ENCODE measurements at regions not wholly inside any gene's neighbourhood (a gene's known extent, or its start where the extent isn't known, plus 50 kb on each side); places are given as distances from the start of the nearest gene placed in this dataset.

- TF ChIP-seq ZNF592 (IDR thresholded peaks at IDR 0.05), result no peak
- TF ChIP-seq SMAD1 (IDR thresholded peaks at IDR 0.05; ENCODE audit: low read depth, partially characterized antibody), result no peak
- no peak for TF ChIP-seq SP1 (IDR thresholded peaks at IDR 0.05; ENCODE audit: low read depth, low read length)
- no peak for TF ChIP-seq MAX (IDR thresholded peaks at IDR 0.05; ENCODE audit: low read depth, low read length)
- no peak for TF ChIP-seq PML (IDR thresholded peaks at IDR 0.05; ENCODE audit: low read length)
- no peak for TF ChIP-seq BHLHE40 (IDR thresholded peaks at IDR 0.05; ENCODE audit: borderline replicate concordance in 1 of 2, low read depth in 2 of 2, low read length in 1 of 2)
Measured at GRCh38 chr5:3333105-3333504, 262.5 kb upstream of the IRX1 start (continued).

- intact Hi-C loops (cut with micrococcal nuclease; ENCODE audit: unreplicated experiment), result no loop called here
- DNase-seq (ENCODE audit: low read depth, low spot score), result no peak
- no peaks in the 10 kb centered on the region for H3K79me2 ChIP-seq (ENCODE audit: control insufficient read depth, insufficient read depth, low read length)
- CTCF ChIA-PET, result no interaction called here
- in situ Hi-C loops (cut with MboI), result no loop called here
- no peak overlapping the region for H3K27ac ChIP-seq (ENCODE audit: control insufficient read depth, insufficient read depth)
- H4K20me1 ChIP-seq (ENCODE audit: control insufficient read depth, insufficient read depth), result no peaks in the 10 kb centered on the region
- H3K4me1 ChIP-seq (ENCODE audit: control insufficient read depth, insufficient read depth, low read length), result no peaks in the 10 kb centered on the region
- no peaks in the 10 kb centered on the region; the same call in 2 of the 3 replicates for H3K9me3 ChIP-seq (replicated peaks; ENCODE audit: control insufficient read depth, insufficient read depth, low read length)
- SMC1A ChIA-PET (ENCODE audit: uncharacterized antibody, unreplicated experiment), result no interaction called here
- no peaks in the 10 kb centered on the region for H3K36me3 ChIP-seq (ENCODE audit: control insufficient read depth in 2 of 2, insufficient read depth in 2 of 2, low read length in 1 of 2)
- POLR2A ChIA-PET, result no interaction called here
- H3K27me3 ChIP-seq (replicated peaks in 1 of 2; ENCODE audit: control insufficient read depth in 2 of 2, insufficient read depth in 2 of 2, low read length in 1 of 2), result no peaks in the 10 kb centered on the region
- H2AFZ ChIP-seq (ENCODE audit: control insufficient read depth, low read depth, low read length), result no peak overlapping the region
- TF ChIP-seq KAT2A (conservative IDR thresholded peaks at IDR 0.05; ENCODE audit: control insufficient read depth, low read depth, low read length) (no peak), SPI1 (IDR thresholded peaks at IDR 0.05; ENCODE audit: borderline replicate concordance, insufficient read depth, low read depth, low read length) (no peak), RAD21 (IDR thresholded peaks at IDR 0.05; ENCODE audit: insufficient read depth, low read depth, low read length) (no peak), NFIC (IDR thresholded peaks at IDR 0.05; ENCODE audit: low read depth, low read length) (no peak), SREBF2 (IDR thresholded peaks at IDR 0.05; ENCODE audit: low read length) (no peak), POLR2AphosphoS2 (IDR thresholded peaks at IDR 0.05; ENCODE audit: low read depth, low read length) (no peak), PKNOX1 (IDR thresholded peaks at IDR 0.05) (no peak), NR2F1 (conservative IDR thresholded peaks at IDR 0.05) (no peak), ZSCAN29 (IDR thresholded peaks at IDR 0.05) (no peak), HSF1 (IDR thresholded peaks at IDR 0.05; ENCODE audit: low read depth, low read length) (no peak), BRCA1 (IDR thresholded peaks at IDR 0.05; ENCODE audit: low read depth, low read length) (no peak)
- BruUV-seq (replicated peaks), result no TSS peak
- RAD21 ChIA-PET (ENCODE audit: unreplicated experiment), result no interaction called here
- FAIRE-seq, result no peak
- H3K4me2 ChIP-seq (ENCODE audit: control insufficient read depth, insufficient read depth), result no peak overlapping the region
- WGBS (ENCODE audit: insufficient coverage, insufficient replicate concordance, low lambda C conversion rate, missing lambda C conversion rate), result 53% methylated on average over 6 of the region's 6 CpGs
- no peak overlapping the region for H3K4me3 ChIP-seq
- no peak for ATAC-seq
- H3K9ac ChIP-seq (ENCODE audit: control insufficient read depth, insufficient read depth, low read length), result no peak overlapping the region
Measured at GRCh38 chr5:3331819-3332218, 263.8 kb upstream of the IRX1 start.
